Loucy (cell line): ENCODE measurements at regions not wholly inside any gene's neighbourhood (a gene's known extent, or its start where the extent isn't known, plus 50 kb on each side); places are given as distances from the start of the nearest gene placed in this dataset.

Experiments used
- H2AFZ ChIP-seq: fragments of 200-600 bp; sonication (generic); 2 replicates; pipeline ENCODE4 v1.6.0; 2016; ENCODE audit warnings: antibody characterized with exemption, mild to moderate bottlenecking, low read length, moderate library complexity
- H3F3A ChIP-seq: fragments of 200-600 bp; 2 replicates; pipeline ENCODE4 v1.6.0; 2016; ENCODE audit warnings: antibody characterized with exemption, low read depth, mild to moderate bottlenecking
- H3K27me3 ChIP-seq: fragments of 200-600 bp; sonication (generic); 2 replicates; pipeline ENCODE4 v1.6.1; 2014; ENCODE audit warnings: low read length, mild to moderate bottlenecking; ENCODE audit not compliant: insufficient read depth, poor library complexity, severe bottlenecking
- H3K36me3 ChIP-seq: fragments of 200-600 bp; sonication (generic); 2 replicates; pipeline ENCODE4 v1.6.1; 2016; ENCODE audit warnings: low read length; ENCODE audit not compliant: insufficient read depth
- H3K4me1 ChIP-seq: fragments of 200-600 bp; sonication (generic); 2 replicates; pipeline ENCODE4 v1.5.1; 2014; ENCODE audit warnings: low read length, mild to moderate bottlenecking; ENCODE audit not compliant: insufficient read depth, poor library complexity, severe bottlenecking
- H3K4me2 ChIP-seq: fragments of 200-600 bp; sonication (generic); 2 replicates; pipeline ENCODE4 v1.6.0; 2014; ENCODE audit warnings: antibody characterized with exemption, low read length, low read depth, mild to moderate bottlenecking; ENCODE audit not compliant: poor library complexity, severe bottlenecking
- H3K4me3 ChIP-seq: fragments of 200-600 bp; sonication (generic); 2 replicates; pipeline ENCODE4 v1.5.1; 2014; ENCODE audit warnings: low read length, mild to moderate bottlenecking, mixed read lengths; ENCODE audit not compliant: poor library complexity, severe bottlenecking
- H3K79me2 ChIP-seq: fragments of 200-600 bp; sonication (generic); 2 replicates; pipeline ENCODE4 v1.6.1; 2014; ENCODE audit warnings: low read length; ENCODE audit not compliant: insufficient read depth
- H3K9ac ChIP-seq: fragments of 200-600 bp; sonication (generic); 2 replicates; pipeline ENCODE4 v1.6.0; 2014; ENCODE audit warnings: mild to moderate bottlenecking, low read depth, low read length, moderate library complexity; ENCODE audit not compliant: poor library complexity, severe bottlenecking
- H3K9me2 ChIP-seq: fragments of 200-600 bp; sonication (generic); replicated peaks from 2 replicates; pipeline ENCODE4 v1.6.1; 2016; ENCODE audit warnings: low read depth, low read length, mixed read lengths
- H3K9me3 ChIP-seq: fragments of 200-600 bp; sonication (generic); 2 replicates; pipeline ENCODE4 v1.6.1; 2014; ENCODE audit warnings: mild to moderate bottlenecking, antibody characterized with exemption, low read length, low read depth; ENCODE audit not compliant: insufficient read depth
- H4K20me1 ChIP-seq: fragments of 200-600 bp; sonication (generic); 2 replicates; pipeline ENCODE4 v1.6.0; 2014; ENCODE audit warnings: antibody characterized with exemption, low read length, mild to moderate bottlenecking; ENCODE audit not compliant: insufficient read depth, poor library complexity, severe bottlenecking
- CTCF ChIP-seq: fragments of 200-600 bp; sonication (generic); conservative IDR thresholded peaks from 2 replicates; pipeline ENCODE4 v1.5.1; 2014; ENCODE audit warnings: mild to moderate bottlenecking, antibody characterized with exemption, low read length
- EZH2phosphoT487 ChIP-seq: fragments of 200-600 bp; IDR thresholded peaks from 2 replicates; pipeline ENCODE4 v1.6.1; 2018; ENCODE audit warnings: antibody characterized with exemption, mild to moderate bottlenecking, moderate library complexity, borderline replicate concordance

- no peak overlapping the region for H3K4me2 ChIP-seq
Observed at GRCh38 chr14:104460791-104461651, 118.5 kb upstream of the C14orf180 start.

GRCh38 chr14:104461676-104462449 lies 117.7 kb upstream of the C14orf180 start:
- no peak overlapping the region for H3K4me2 ChIP-seq
- H3K9me2 ChIP-seq = no peaks in the 10 kb centered on the region
- no peaks in the 10 kb centered on the region for H3K79me2 ChIP-seq
- H3K4me3 ChIP-seq = no peak overlapping the region
- TF ChIP-seq CTCF (no peak), EZH2phosphoT487 (no peak)
- no peaks in the 10 kb centered on the region for H3F3A ChIP-seq
- no peaks in the 10 kb centered on the region for H3K9me3 ChIP-seq
- no peaks in the 10 kb centered on the region for H3K27me3 ChIP-seq
- no peaks in the 10 kb centered on the region for H3K36me3 ChIP-seq
- no peak overlapping the region for H3K9ac ChIP-seq
- H2AFZ ChIP-seq = no peak overlapping the region
- no peaks in the 10 kb centered on the region for H3K4me1 ChIP-seq
- H4K20me1 ChIP-seq = no peaks in the 10 kb centered on the region

More at GRCh38 chr14:104460791-104461651, 118.5 kb upstream of the C14orf180 start:
- H3K9me3 ChIP-seq = no peaks in the 10 kb centered on the region
- H3K36me3 ChIP-seq = no peaks in the 10 kb centered on the region
- no peak for TF ChIP-seq EZH2phosphoT487
- TF ChIP-seq CTCF = no peak
- no peak overlapping the region for H3K9ac ChIP-seq
- H3K4me3 ChIP-seq = no peak overlapping the region
- H4K20me1 ChIP-seq = no peaks in the 10 kb centered on the region
- no peaks in the 10 kb centered on the region for H3F3A ChIP-seq
- no peaks in the 10 kb centered on the region for H3K9me2 ChIP-seq
- no peaks in the 10 kb centered on the region for H3K79me2 ChIP-seq
- H3K4me1 ChIP-seq = no peaks in the 10 kb centered on the region
- H3K27me3 ChIP-seq = no peaks in the 10 kb centered on the region
- no peak overlapping the region for H2AFZ ChIP-seq

GRCh38 chr14:104462651-104463630 lies 116.6 kb upstream of the C14orf180 start:
- no peak overlapping the region for H3K4me3 ChIP-seq

More at GRCh38 chr14:104462651-104463630, 116.6 kb upstream of the C14orf180 start:
- Histone ChIP-seq H3K36me3 (no peaks in the 10 kb centered on the region), H3K9me3 (no peaks in the 10 kb centered on the region), H3K4me2 (no peak overlapping the region), H3K9me2 (no peaks in the 10 kb centered on the region), H3K27me3 (no peaks in the 10 kb centered on the region), H3K79me2 (no peaks in the 10 kb centered on the region), H4K20me1 (no peaks in the 10 kb centered on the region), H3K4me1 (no peaks in the 10 kb centered on the region), H3F3A (no peaks in the 10 kb centered on the region), H3K9ac (no peak overlapping the region), H2AFZ (no peak overlapping the region)
- no peak for TF ChIP-seq EZH2phosphoT487
- no peak for TF ChIP-seq CTCF
